ENCODE measurements at regions not wholly inside any gene's neighbourhood (a gene's known extent, or its start where the extent isn't known, plus 50 kb on each side); places are given as distances from the start of the nearest gene placed in this dataset.
"Not testable (repeated sequence)": the region's sequence is repeated elsewhere in the genome, so short reads cannot be mapped to it uniquely, and the experiment has no call there.

DNA sequence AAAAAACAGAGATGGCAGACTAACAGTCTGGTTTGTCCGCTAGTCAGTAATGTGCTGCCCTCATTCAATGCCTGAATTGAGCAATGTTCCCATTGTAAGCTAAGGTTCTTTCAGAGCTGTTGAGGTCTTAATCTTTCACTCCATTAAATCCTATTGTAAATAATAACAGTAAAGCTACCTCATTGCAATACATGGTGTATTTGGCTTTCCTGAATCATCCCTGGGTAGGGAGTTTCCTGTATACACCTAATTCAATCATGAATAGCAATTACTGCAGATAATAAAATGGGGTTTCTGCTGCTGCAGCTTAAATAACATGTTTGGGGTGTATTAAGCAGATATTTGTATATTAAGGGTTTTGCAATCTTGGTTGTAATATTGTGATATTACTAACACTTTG lies 1100.2 kb upstream of the INTU start:
- DNase-seq (ENCODE audit: low spot score in 2 of 2): no peak
- intact Hi-C loops (cut with DNase I; ENCODE audit: low total_unique reads): no loop called here
- no peak for TF ChIP-seq POLR2A (IDR thresholded peaks at IDR 0.05)
- TF ChIP-seq, protein P1, sequence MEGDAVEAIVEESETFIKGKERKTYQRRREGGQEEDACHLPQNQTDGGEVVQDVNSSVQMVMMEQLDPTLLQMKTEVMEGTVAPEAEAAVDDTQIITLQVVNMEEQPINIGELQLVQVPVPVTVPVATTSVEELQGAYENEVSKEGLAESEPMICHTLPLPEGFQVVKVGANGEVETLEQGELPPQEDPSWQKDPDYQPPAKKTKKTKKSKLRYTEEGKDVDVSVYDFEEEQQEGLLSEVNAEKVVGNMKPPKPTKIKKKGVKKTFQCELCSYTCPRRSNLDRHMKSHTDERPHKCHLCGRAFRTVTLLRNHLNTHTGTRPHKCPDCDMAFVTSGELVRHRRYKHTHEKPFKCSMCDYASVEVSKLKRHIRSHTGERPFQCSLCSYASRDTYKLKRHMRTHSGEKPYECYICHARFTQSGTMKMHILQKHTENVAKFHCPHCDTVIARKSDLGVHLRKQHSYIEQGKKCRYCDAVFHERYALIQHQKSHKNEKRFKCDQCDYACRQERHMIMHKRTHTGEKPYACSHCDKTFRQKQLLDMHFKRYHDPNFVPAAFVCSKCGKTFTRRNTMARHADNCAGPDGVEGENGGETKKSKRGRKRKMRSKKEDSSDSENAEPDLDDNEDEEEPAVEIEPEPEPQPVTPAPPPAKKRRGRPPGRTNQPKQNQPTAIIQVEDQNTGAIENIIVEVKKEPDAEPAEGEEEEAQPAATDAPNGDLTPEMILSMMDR (IDR thresholded peaks at IDR 0.05): no peak
- 98 to 100% methylated on average over 1 of the region's 1 CpG for WGBS, 2 donors
- no peak overlapping the region for H3K4me3 ChIP-seq (ENCODE audit: low read depth, poor library complexity, severe bottlenecking)

DNA sequence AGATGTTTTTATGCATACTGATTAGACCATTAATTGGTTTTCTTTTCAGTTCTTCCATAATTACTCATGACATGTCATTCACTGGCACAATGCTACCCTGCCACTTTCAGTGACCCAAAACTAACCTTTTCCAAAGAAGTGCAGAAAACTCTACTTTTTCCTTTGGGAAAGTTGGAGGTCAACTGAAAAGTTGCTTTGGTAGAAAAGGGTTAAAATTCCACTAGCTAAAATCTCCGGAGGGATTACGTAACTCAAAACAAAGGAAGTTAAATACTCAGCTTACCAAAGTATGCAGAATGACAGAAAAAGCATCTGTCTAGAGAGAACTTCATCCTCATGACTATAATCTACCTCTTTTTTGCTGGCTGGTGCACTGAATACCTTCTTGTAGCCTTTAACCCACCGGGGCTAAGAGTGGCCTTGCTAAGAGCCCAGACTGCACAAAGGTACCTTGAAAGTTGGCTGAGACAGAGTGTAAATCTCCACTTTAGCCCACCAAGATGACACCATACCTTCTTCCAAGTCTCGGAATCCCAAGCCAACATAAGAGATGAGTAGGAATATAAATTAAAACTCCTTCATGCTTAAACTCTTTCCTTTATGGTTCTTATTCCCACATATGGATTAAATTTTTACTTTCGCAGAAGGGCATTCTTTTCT lies 1099.5 kb upstream of the INTU start:
- intact Hi-C loops (cut with DNase I; ENCODE audit: low total_unique reads): no loop called here
- DNase-seq (ENCODE audit: low spot score in 2 of 2): no peak
- no peak for TF ChIP-seq POLR2A (IDR thresholded peaks at IDR 0.05)
- TF ChIP-seq, protein P1 (IDR thresholded peaks at IDR 0.05): no peak
- no peak overlapping the region for H3K4me3 ChIP-seq (ENCODE audit: low read depth, poor library complexity, severe bottlenecking)
- 43 to 59% methylated on average over 5 of the region's 5 CpGs for WGBS, 2 donors

DNA sequence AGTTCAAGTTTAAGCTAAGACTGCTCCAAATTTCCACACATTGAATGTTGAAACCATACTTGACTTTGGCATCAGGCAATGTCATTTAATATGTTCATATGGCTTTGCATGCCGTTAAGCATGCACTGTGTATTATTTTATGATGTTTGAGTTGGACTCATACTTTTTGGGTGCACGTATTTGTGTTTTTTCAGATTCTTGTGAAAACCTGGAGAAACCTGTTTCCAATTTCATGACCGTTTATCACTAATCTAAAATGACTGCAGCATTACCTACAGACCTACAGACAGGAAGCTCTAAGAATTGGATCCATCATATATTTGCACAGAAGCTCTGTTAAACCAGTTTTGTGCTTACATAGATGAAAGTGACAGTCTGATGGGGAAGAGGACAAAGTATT lies 1093.0 kb upstream of the INTU start:
- intact Hi-C loops (cut with DNase I; ENCODE audit: low total_unique reads): no loop called here
- 61 to 63% methylated on average over 3 of the region's 3 CpGs for WGBS, 2 donors
- no peak for DNase-seq (ENCODE audit: low spot score in 2 of 2)

GRCh38 chr4:126541820-126542219 lies 1090.9 kb upstream of the INTU start:
- TF ChIP-seq POLR2A (IDR thresholded peaks at IDR 0.05): no peak
- TF ChIP-seq, protein P1 (IDR thresholded peaks at IDR 0.05): no peak
- intact Hi-C loops (cut with DNase I; ENCODE audit: low total_unique reads): no loop called here
- no peak overlapping the region for H3K4me3 ChIP-seq (ENCODE audit: low read depth, poor library complexity, severe bottlenecking)
- no peak for DNase-seq (ENCODE audit: low spot score in 2 of 2)
- WGBS, 2 donors: 45 to 59% methylated on average over 2 of the region's 2 CpGs

More for the DNA sequence above, 1093.0 kb upstream of the INTU start:
- no peak overlapping the region for H3K4me3 ChIP-seq (ENCODE audit: low read depth, poor library complexity, severe bottlenecking)
- TF ChIP-seq POLR2A (IDR thresholded peaks at IDR 0.05): no peak
- TF ChIP-seq, protein P1 (IDR thresholded peaks at IDR 0.05): no peak

- 60% methylated on average over 5 of the region's 5 CpGs for WGBS, 2 donors
- intact Hi-C loops (cut with DNase I; ENCODE audit: low total_unique reads): no loop called here
- TF ChIP-seq, protein P1 (IDR thresholded peaks at IDR 0.05): no peak
- TF ChIP-seq POLR2A (IDR thresholded peaks at IDR 0.05): no peak
These were observed 1088.5 kb upstream of the INTU start for GRCh38 chr4:126544276-126544675.

GRCh38 chr4:126546197-126546596 lies 1086.6 kb upstream of the INTU start:
- WGBS, 2 donors: 93 to 94% methylated on average over 10 of the region's 10 CpGs
- DNase-seq (ENCODE audit: low spot score in 2 of 2); H3K4me3 ChIP-seq (ENCODE audit: low read depth, poor library complexity, severe bottlenecking); intact Hi-C loops (cut with DNase I; ENCODE audit: low total_unique reads): not testable (repeated sequence)

More at GRCh38 chr4:126544276-126544675, 1088.5 kb upstream of the INTU start:
- no peak overlapping the region for H3K4me3 ChIP-seq (ENCODE audit: low read depth, poor library complexity, severe bottlenecking)
- DNase-seq (ENCODE audit: low spot score in 2 of 2): no peak

Measured in lower leg skin (tissue), 4 donors.